Right lobe of liver (tissue), 4 donors: ENCODE measurements at regions not wholly inside any gene's neighbourhood (a gene's known extent, or its start where the extent isn't known, plus 50 kb on each side); places are given as distances from the start of the nearest gene placed in this dataset.

Experiments
- CTCF ChIP-seq, 4 donors: fragments of 200-600 bp in 3 of 4; fragments of 450-650 bp in 1 of 4; IDR thresholded peaks; one replicate each; pipeline versions ENCODE4 v1.5.1 to v1.8.0; 2016 to 2022; ENCODE audit warnings: antibody characterized with exemption in 4 of 4, mild to moderate bottlenecking in 2 of 4
- POLR2A ChIP-seq: fragments of 450-650 bp; IDR thresholded peaks from one replicate; pipeline ENCODE4 v1.6.1; 2017; ENCODE audit warnings: antibody characterized with exemption, mild to moderate bottlenecking
- donor health status: DM: no; HTN: no; CAD: no.
- donor health status: DM: no; HTN: no; CAD: no.
- donor health status: DM: no; HTN: yes; CAD: no.

GRCh38 chr6:68080074-68080473 lies 555.0 kb upstream of the ADGRB3 start:
- no peak for TF ChIP-seq CTCF (IDR thresholded peaks at IDR 0.05)
- TF ChIP-seq POLR2A, result no peak
